ENCODE measurements at regions not wholly inside any gene's neighbourhood (a gene's known extent, or its start where the extent isn't known, plus 50 kb on each side); places are given as distances from the start of the nearest gene placed in this dataset.
"Not testable (repeated sequence)": the region's sequence is repeated elsewhere in the genome, so short reads cannot be mapped to it uniquely, and the experiment has no call there.

GRCh38 chr14:48052973-48053372 is 377.6 kb upstream of the MDGA2 start:
- in situ Hi-C loops (cut with HindIII; ENCODE audit: low pct_unique_long_range_greater_than_20kb, low sequenced_read_pairs) = no loop called here
- no peak for DNase-seq (ENCODE audit: low read depth)

- in situ Hi-C loops (cut with HindIII; ENCODE audit: low pct_unique_long_range_greater_than_20kb, low sequenced_read_pairs) = no loop called here
- no peak for DNase-seq (ENCODE audit: low read depth)
Measured at GRCh38 chr14:48035836-48036235, 360.4 kb upstream of the MDGA2 start.

- no peak for DNase-seq (ENCODE audit: low read depth)
Measured at GRCh38 chr14:48027115-48027514, 351.7 kb upstream of the MDGA2 start.

GRCh38 chr14:48023881-48024280 is 348.5 kb upstream of the MDGA2 start:
- no peak for DNase-seq (ENCODE audit: low read depth)
- in situ Hi-C loops (cut with HindIII; ENCODE audit: low pct_unique_long_range_greater_than_20kb, low sequenced_read_pairs) = no loop called here

More at GRCh38 chr14:48027115-48027514, 351.7 kb upstream of the MDGA2 start:
- in situ Hi-C loops (cut with HindIII; ENCODE audit: low pct_unique_long_range_greater_than_20kb, low sequenced_read_pairs) = no loop called here

GRCh38 chr14:48011484-48011883 is 336.1 kb upstream of the MDGA2 start:
- in situ Hi-C loops (cut with HindIII; ENCODE audit: low pct_unique_long_range_greater_than_20kb, low sequenced_read_pairs); DNase-seq (ENCODE audit: low read depth): not testable (repeated sequence)

GRCh38 chr14:48008646-48009045 is 333.2 kb upstream of the MDGA2 start:
- in situ Hi-C loops (cut with HindIII; ENCODE audit: low pct_unique_long_range_greater_than_20kb, low sequenced_read_pairs) = no loop called here
- DNase-seq (ENCODE audit: low read depth) = no peak

GRCh38 chr14:48005986-48006385 is 330.6 kb upstream of the MDGA2 start:
- in situ Hi-C loops (cut with HindIII; ENCODE audit: low pct_unique_long_range_greater_than_20kb, low sequenced_read_pairs) = no loop called here
- no peak for DNase-seq (ENCODE audit: low read depth)

- no peak for DNase-seq (ENCODE audit: low read depth)
- in situ Hi-C loops (cut with HindIII; ENCODE audit: low pct_unique_long_range_greater_than_20kb, low sequenced_read_pairs) = no loop called here
Measured at GRCh38 chr14:47993883-47994282, 318.5 kb upstream of the MDGA2 start.

GRCh38 chr14:47988175-47988574 is 312.8 kb upstream of the MDGA2 start:
- no peak for DNase-seq (ENCODE audit: low read depth)
- in situ Hi-C loops (cut with HindIII; ENCODE audit: low pct_unique_long_range_greater_than_20kb, low sequenced_read_pairs) = no loop called here

GRCh38 chr14:47978871-47979270 is 303.5 kb upstream of the MDGA2 start:
- DNase-seq (ENCODE audit: low read depth) = no peak
- in situ Hi-C loops (cut with HindIII; ENCODE audit: low pct_unique_long_range_greater_than_20kb, low sequenced_read_pairs) = no loop called here

- in situ Hi-C loops (cut with HindIII; ENCODE audit: low pct_unique_long_range_greater_than_20kb, low sequenced_read_pairs) = no loop called here
- no peak for DNase-seq (ENCODE audit: low read depth)
Measured at GRCh38 chr14:47976139-47976538, 300.7 kb upstream of the MDGA2 start.

- in situ Hi-C loops (cut with HindIII; ENCODE audit: low pct_unique_long_range_greater_than_20kb, low sequenced_read_pairs) = no loop called here
- DNase-seq (ENCODE audit: low read depth) = no peak
Measured at GRCh38 chr14:47966076-47966810, 290.8 kb upstream of the MDGA2 start.

GRCh38 chr14:47961634-47962033 is 286.2 kb upstream of the MDGA2 start:
- in situ Hi-C loops (cut with HindIII; ENCODE audit: low pct_unique_long_range_greater_than_20kb, low sequenced_read_pairs) = no loop called here
- no peak for DNase-seq (ENCODE audit: low read depth)

- no peak for DNase-seq (ENCODE audit: low read depth)
- in situ Hi-C loops (cut with HindIII; ENCODE audit: low pct_unique_long_range_greater_than_20kb, low sequenced_read_pairs) = no loop called here
Measured at GRCh38 chr14:47959740-47960139, 284.3 kb upstream of the MDGA2 start.

GRCh38 chr14:47949006-47949405 is 273.6 kb upstream of the MDGA2 start:
- in situ Hi-C loops (cut with HindIII; ENCODE audit: low pct_unique_long_range_greater_than_20kb, low sequenced_read_pairs) = no loop called here
- DNase-seq (ENCODE audit: low read depth) = no peak

GRCh38 chr14:47935332-47935731 is 259.9 kb upstream of the MDGA2 start:
- no peak for DNase-seq (ENCODE audit: low read depth)
- in situ Hi-C loops (cut with HindIII; ENCODE audit: low pct_unique_long_range_greater_than_20kb, low sequenced_read_pairs) = no loop called here

GRCh38 chr14:47929334-47929733 is 253.9 kb upstream of the MDGA2 start:
- in situ Hi-C loops (cut with HindIII; ENCODE audit: low pct_unique_long_range_greater_than_20kb, low sequenced_read_pairs) = no loop called here
- DNase-seq (ENCODE audit: low read depth) = no peak

- DNase-seq (ENCODE audit: low read depth) = no peak
- in situ Hi-C loops (cut with HindIII; ENCODE audit: low pct_unique_long_range_greater_than_20kb, low sequenced_read_pairs) = no loop called here
Measured at GRCh38 chr14:47921133-47921532, 245.7 kb upstream of the MDGA2 start.

GRCh38 chr14:47919997-47920396 is 244.6 kb upstream of the MDGA2 start:
- no peak for DNase-seq (ENCODE audit: low read depth)
- in situ Hi-C loops (cut with HindIII; ENCODE audit: low pct_unique_long_range_greater_than_20kb, low sequenced_read_pairs) = no loop called here

GRCh38 chr14:47919334-47919846 is 244.0 kb upstream of the MDGA2 start:
- DNase-seq (ENCODE audit: low read depth) = no peak
- in situ Hi-C loops (cut with HindIII; ENCODE audit: low pct_unique_long_range_greater_than_20kb, low sequenced_read_pairs) = no loop called here
